Caki2 (cell line): ENCODE measurements at regions not wholly inside any gene's neighbourhood (a gene's known extent, or its start where the extent isn't known, plus 50 kb on each side); places are given as distances from the start of the nearest gene placed in this dataset.
A peak's percentile ranks its signal among the peaks of the same experiment; 100 is the strongest.

Experiments used
- DNase-seq: peaks from one replicate; pipeline ENCODE4 v3.0.0-alpha.2; 2015; ENCODE audit warnings: low read depth
- in situ Hi-C: cut with HindIII; loops from 2 replicates; pipeline ENCODE4 v1.10.0; 2016; ENCODE audit warnings: low sequenced_read_pairs, low pct_unique_long_range_greater_than_20kb, mixed read lengths

GRCh38 chr15:29208836-29209235 lies 60.8 kb downstream of the NSMCE3 start:
- DNase-seq, result no peak
- in situ Hi-C loops, result no loop called here

GRCh38 chr15:29208352-29208751 lies 61.3 kb downstream of the NSMCE3 start:
- no peak for DNase-seq
- in situ Hi-C loops, result no loop called here

- in situ Hi-C loops, result no loop called here
- DNase-seq, result no peak
Observed at GRCh38 chr15:29207758-29208108, 61.9 kb downstream of the NSMCE3 start.

- in situ Hi-C loops, result no loop called here
- DNase-seq, result no peak
Observed at GRCh38 chr15:29207027-29207757, 62.4 kb downstream of the NSMCE3 start.

GRCh38 chr15:29205186-29205585 lies 64.4 kb downstream of the NSMCE3 start:
- DNase-seq, result no peak

GRCh38 chr15:29204369-29204755 lies 65.3 kb downstream of the NSMCE3 start:
- in situ Hi-C loops, result no loop called here
- DNase-seq, result no peak

More at GRCh38 chr15:29205186-29205585, 64.4 kb downstream of the NSMCE3 start:
- in situ Hi-C loops, result no loop called here

GRCh38 chr15:29203718-29204368 lies 65.8 kb downstream of the NSMCE3 start:
- DNase-seq, result no peak
- in situ Hi-C loops, result no loop called here

GRCh38 chr15:29196722-29197121 lies 72.9 kb downstream of the NSMCE3 start:
- in situ Hi-C loops, result no loop called here
- DNase-seq, result no peak

- DNase-seq, result no peak
- in situ Hi-C loops, result no loop called here
Observed at GRCh38 chr15:29196290-29196689, 73.3 kb downstream of the NSMCE3 start.

- in situ Hi-C loops, result no loop called here
- DNase-seq, result no peak
Observed at GRCh38 chr15:29194866-29195265, 74.8 kb downstream of the NSMCE3 start.

- in situ Hi-C loops, result no loop called here
Observed at GRCh38 chr15:29183071-29183831, 86.4 kb downstream of the NSMCE3 start.

GRCh38 chr15:29182590-29182989 lies 87.0 kb downstream of the NSMCE3 start:
- DNase-seq, result no peak
- in situ Hi-C loops, result no loop called here

More at GRCh38 chr15:29183071-29183831, 86.4 kb downstream of the NSMCE3 start:
- DNase-seq, result peak; percentile 5

- no peak for DNase-seq
- in situ Hi-C loops, result no loop called here
Observed at GRCh38 chr15:29172742-29173725, 96.6 kb downstream of the NSMCE3 start.

- DNase-seq, result no peak
- in situ Hi-C loops, result no loop called here
Observed at GRCh38 chr15:29170521-29170920, 99.1 kb downstream of the NSMCE3 start.
